Lower lobe of right lung (tissue), 2 donors: ENCODE measurements at regions not wholly inside any gene's neighbourhood (a gene's known extent, or its start where the extent isn't known, plus 50 kb on each side); places are given as distances from the start of the nearest gene placed in this dataset.

Experiments
- ATAC-seq, 2 donors: fragments of 200-7000 bp; cut with Tn5 transposase; one replicate each; pipeline ENCODE4 v1.9.1; 2020 to 2022; ENCODE audit warnings: mild to moderate bottlenecking in 2 of 2, moderate library complexity in 2 of 2
- DNase-seq: peaks from one replicate; pipeline ENCODE4 v3.0.0-alpha.2; 2020
- H3K27ac ChIP-seq: fragments of 200-600 bp; one replicate; pipeline ENCODE4 v1.8.0; 2022
- H3K27me3 ChIP-seq: fragments of 200-600 bp; one replicate; pipeline ENCODE4 v1.8.0; 2022; ENCODE audit warnings: low read depth
- H3K36me3 ChIP-seq: fragments of 200-600 bp; one replicate; pipeline ENCODE4 v1.8.0; 2022; ENCODE audit warnings: mild to moderate bottlenecking
- H3K4me1 ChIP-seq: fragments of 200-600 bp; one replicate; pipeline ENCODE4 v1.8.0; 2022
- H3K4me3 ChIP-seq: fragments of 200-600 bp; one replicate; pipeline ENCODE4 v1.8.0; 2022; ENCODE audit warnings: mild to moderate bottlenecking
- H3K9me3 ChIP-seq: fragments of 200-600 bp; one replicate; pipeline ENCODE4 v1.8.0; 2022
- CTCF ChIP-seq: fragments of 200-600 bp; IDR thresholded peaks from one replicate; pipeline ENCODE4 v1.8.0; 2022; ENCODE audit warnings: antibody characterized with exemption, mild to moderate bottlenecking
- intact Hi-C: fragments of 100-400 bp; cut with DNase I; formaldehyde crosslinking; loops from one replicate; pipeline ENCODE4 v1.11.0; 2022
- donor health status: DM: no; HTN: yes; CAD: no; lungs with severe emphysema.

- ATAC-seq (no peak), DNase-seq (no peak)
- Histone ChIP-seq H3K27ac (no peak overlapping the region), H3K36me3 (no peaks in the 10 kb centered on the region), H3K4me3 (no peak overlapping the region), H3K27me3 (no peaks in the 10 kb centered on the region), H3K4me1 (no peaks in the 10 kb centered on the region), H3K9me3 (no peaks in the 10 kb centered on the region)
- intact Hi-C loops = no loop called here
- TF ChIP-seq CTCF = no peak
Observed at GRCh38 chr12:60714141-60714900, 1118.5 kb downstream of the SLC16A7 start.

GRCh38 chr12:60724475-60724874, 1128.6 kb downstream of the SLC16A7 start:
- intact Hi-C loops = no loop called here
- ATAC-seq (no peak), DNase-seq (no peak)
- no peaks in the 10 kb centered on the region for H3K27me3 ChIP-seq
- no peaks in the 10 kb centered on the region for H3K9me3 ChIP-seq
- H3K4me3 ChIP-seq = no peak overlapping the region
- H3K27ac ChIP-seq = no peak overlapping the region
- H3K4me1 ChIP-seq = no peaks in the 10 kb centered on the region
- TF ChIP-seq CTCF = no peak
- H3K36me3 ChIP-seq = no peaks in the 10 kb centered on the region

GRCh38 chr12:60724984-60725383, 1129.2 kb downstream of the SLC16A7 start:
- no peaks in the 10 kb centered on the region for H3K36me3 ChIP-seq
- H3K27me3 ChIP-seq = no peaks in the 10 kb centered on the region
- no peaks in the 10 kb centered on the region for H3K4me1 ChIP-seq
- H3K9me3 ChIP-seq = no peaks in the 10 kb centered on the region
- H3K4me3 ChIP-seq = no peak overlapping the region
- intact Hi-C loops = no loop called here
- H3K27ac ChIP-seq = no peak overlapping the region
- ATAC-seq = no peak
- no peak for DNase-seq
- no peak for TF ChIP-seq CTCF

GRCh38 chr12:60752589-60752988, 1156.8 kb downstream of the SLC16A7 start:
- no peak for ATAC-seq
- Histone ChIP-seq H3K9me3 (no peaks in the 10 kb centered on the region), H3K27ac (no peak overlapping the region), H3K36me3 (no peaks in the 10 kb centered on the region), H3K4me1 (no peaks in the 10 kb centered on the region), H3K27me3 (no peaks in the 10 kb centered on the region), H3K4me3 (no peak overlapping the region)
- intact Hi-C loops = no loop called here
- DNase-seq = no peak
- TF ChIP-seq CTCF = no peak

- no peaks in the 10 kb centered on the region for H3K9me3 ChIP-seq
- no peaks in the 10 kb centered on the region for H3K4me1 ChIP-seq
- no peaks in the 10 kb centered on the region for H3K27me3 ChIP-seq
- no peak for TF ChIP-seq CTCF
- ATAC-seq (no peak), DNase-seq (no peak)
- no peak overlapping the region for H3K27ac ChIP-seq
- intact Hi-C loops = no loop called here
- no peaks in the 10 kb centered on the region for H3K36me3 ChIP-seq
- no peak overlapping the region for H3K4me3 ChIP-seq
Observed at GRCh38 chr12:60758224-60758623, 1162.4 kb downstream of the SLC16A7 start.
